Hematopoietic multipotent progenitor cell treated with erythropoietin and hydrocortisone succinate and interleukin-3 and kit ligand, for 17 days (in vitro differentiated cells): ENCODE measurements at regions not wholly inside any gene's neighbourhood (a gene's known extent, or its start where the extent isn't known, plus 50 kb on each side); places are given as distances from the start of the nearest gene placed in this dataset.

Experiments used
- DNase-seq: peaks from one replicate; pipeline ENCODE4 v3.0.0-alpha.2; 2015; ENCODE audit warnings: low spot score

GRCh38 chr9:14560194-14560593 lies 133.0 kb downstream of the ZDHHC21 start:
- DNase-seq, result no peak

- no peak for DNase-seq
Observed at GRCh38 chr9:14554886-14555285, 138.3 kb downstream of the ZDHHC21 start.

GRCh38 chr9:14547245-14548060 lies 145.8 kb downstream of the ZDHHC21 start:
- no peak for DNase-seq

GRCh38 chr9:14546693-14547092 lies 146.5 kb downstream of the ZDHHC21 start:
- no peak for DNase-seq

- DNase-seq, result no peak
Observed at GRCh38 chr9:14542071-14542470, 151.2 kb downstream of the ZDHHC21 start.

- DNase-seq, result no peak
Observed at GRCh38 chr9:14538526-14538925, 154.7 kb downstream of the ZDHHC21 start.

GRCh38 chr9:14535161-14535955 lies 157.9 kb downstream of the ZDHHC21 start:
- DNase-seq, result no peak

GRCh38 chr9:14533867-14534640 lies 159.2 kb downstream of the ZDHHC21 start:
- no peak for DNase-seq

- DNase-seq, result no peak
Observed at GRCh38 chr9:14532456-14533115, 160.6 kb downstream of the ZDHHC21 start.

GRCh38 chr9:14531341-14532269 lies 161.6 kb downstream of the ZDHHC21 start:
- DNase-seq, result no peak

- no peak for DNase-seq
Observed at GRCh38 chr9:14530841-14531240, 162.4 kb downstream of the ZDHHC21 start.

GRCh38 chr9:14530366-14530765 lies 162.9 kb downstream of the ZDHHC21 start:
- no peak for DNase-seq

- no peak for DNase-seq
Observed at GRCh38 chr9:14529629-14530028, 163.6 kb downstream of the ZDHHC21 start.

- DNase-seq, result no peak
Observed at GRCh38 chr9:14529054-14529453, 164.2 kb downstream of the ZDHHC21 start.

- no peak for DNase-seq
Observed at GRCh38 chr9:14526504-14526903, 166.7 kb downstream of the ZDHHC21 start.

GRCh38 chr9:14525856-14526255 lies 167.4 kb downstream of the ZDHHC21 start:
- DNase-seq, result no peak

GRCh38 chr9:14524873-14525515 lies 168.2 kb downstream of the ZDHHC21 start:
- DNase-seq, result no peak

GRCh38 chr9:14523545-14523944 lies 169.7 kb downstream of the ZDHHC21 start:
- no peak for DNase-seq

GRCh38 chr9:14522627-14523379 lies 170.4 kb downstream of the ZDHHC21 start:
- DNase-seq, result no peak

GRCh38 chr9:14520341-14520740 lies 172.9 kb downstream of the ZDHHC21 start:
- DNase-seq, result no peak
